Thyroid gland (tissue), 4 donors: ENCODE measurements at regions not wholly inside any gene's neighbourhood (a gene's known extent, or its start where the extent isn't known, plus 50 kb on each side); places are given as distances from the start of the nearest gene placed in this dataset.

ENCODE experiments used
- DNase-seq, 2 donors: peaks; one replicate each; pipeline ENCODE4 v3.0.0-alpha.2; 2019
- H3K27ac ChIP-seq, 3 donors: fragments of 200-600 bp; sonication (generic); 1 replicate in 2 of 3; 2 replicates in 1 of 3; pipeline ENCODE4 v1.5.1; 2016 to 2019; ENCODE audit warnings: mild to moderate bottlenecking in 1 of 3, moderate library complexity in 1 of 3
- H3K27me3 ChIP-seq: fragments of 200-600 bp; sonication (generic); one replicate; pipeline ENCODE4 v1.5.1; 2019
- H3K36me3 ChIP-seq, 2 donors: fragments of 200-600 bp; sonication (generic); one replicate each; pipeline ENCODE4 v1.5.1; 2016 to 2019
- H3K4me1 ChIP-seq, 2 donors: fragments of 200-600 bp; sonication (generic); one replicate each; pipeline ENCODE4 v1.5.1; 2017 to 2019
- H3K4me3 ChIP-seq, 3 donors: fragments of 200-600 bp; sonication (generic); replicated peaks in 1 of 3; 1 replicate in 2 of 3; 2 replicates in 1 of 3; pipeline ENCODE4 v1.5.1; 2016; ENCODE audit warnings: mild to moderate bottlenecking in 1 of 3
- H3K9me3 ChIP-seq: fragments of 200-600 bp; sonication (generic); one replicate; pipeline ENCODE4 v1.5.1; 2017
- CTCF ChIP-seq, 6 experiments: fragments of 200-600 bp in 3 of 6; fragments of 450-650 bp in 3 of 6; sonication (generic) in 3 of 6; IDR thresholded peaks; one replicate each; pipeline ENCODE4 v1.5.1; 2016 to 2019; ENCODE audit warnings: antibody characterized with exemption in 6 of 6, mild to moderate bottlenecking in 2 of 6, inconsistent platforms in 1 of 6, moderate library complexity in 1 of 6
- POLR2A ChIP-seq, 2 donors: fragments of 450-650 bp; IDR thresholded peaks; one replicate each; pipeline ENCODE4 v1.6.1; 2017; ENCODE audit warnings: antibody characterized with exemption in 2 of 2, mild to moderate bottlenecking in 2 of 2, moderate library complexity in 1 of 2
- WGBS, 2 donors: methylation state at CpG; one replicate each; pipeline ENCODE4 v1.1.5; 2017; 5-methylcytosine and 5-hydroxymethylcytosine counted together
- intact Hi-C: fragments of 100-400 bp; cut with DNase I; formaldehyde crosslinking; loops from one replicate; pipeline ENCODE4 v1.15.1; 2023

GRCh38 chr3:161766331-161766730 lies 269.7 kb downstream of the OTOL1 start:
- H3K36me3 ChIP-seq = no peaks in the 10 kb centered on the region
- 65 to 70% methylated on average over 3 of the region's 3 CpGs for WGBS, 2 donors
- TF ChIP-seq POLR2A (IDR thresholded peaks at IDR 0.05) = no peak
- TF ChIP-seq CTCF (IDR thresholded peaks at IDR 0.05) = no peak
- no peaks in the 10 kb centered on the region for H3K4me1 ChIP-seq
- H3K27ac ChIP-seq = no peak overlapping the region
- no peak for DNase-seq
- H3K9me3 ChIP-seq = no peaks in the 10 kb centered on the region
- intact Hi-C loops = no loop called here
- no peak overlapping the region for H3K4me3 ChIP-seq
- H3K27me3 ChIP-seq = no peaks in the 10 kb centered on the region

GRCh38 chr3:161770484-161771386 lies 274.1 kb downstream of the OTOL1 start:
- DNase-seq = no peak
- H3K9me3 ChIP-seq = no peaks in the 10 kb centered on the region
- TF ChIP-seq CTCF (IDR thresholded peaks at IDR 0.05) (no peak), POLR2A (IDR thresholded peaks at IDR 0.05) (no peak)
- WGBS, 2 donors = 54 to 63% methylated on average over 3 of the region's 3 CpGs
- H3K27ac ChIP-seq = no peak overlapping the region
- no peaks in the 10 kb centered on the region for H3K4me1 ChIP-seq
- intact Hi-C loops = no loop called here
- H3K4me3 ChIP-seq = no peak overlapping the region
- no peaks in the 10 kb centered on the region for H3K27me3 ChIP-seq
- H3K36me3 ChIP-seq = no peaks in the 10 kb centered on the region

GRCh38 chr3:161781381-161781780 lies 284.8 kb downstream of the OTOL1 start:
- no peaks in the 10 kb centered on the region for H3K36me3 ChIP-seq
- H3K4me1 ChIP-seq = no peaks in the 10 kb centered on the region
- no peak for DNase-seq
- H3K9me3 ChIP-seq = no peaks in the 10 kb centered on the region
- intact Hi-C loops = no loop called here
- H3K4me3 ChIP-seq = no peak overlapping the region
- no peak overlapping the region for H3K27ac ChIP-seq
- no peaks in the 10 kb centered on the region for H3K27me3 ChIP-seq
- TF ChIP-seq CTCF (IDR thresholded peaks at IDR 0.05) (no peak), POLR2A (IDR thresholded peaks at IDR 0.05) (no peak)
- 63 to 69% methylated on average over 1 of the region's 1 CpG for WGBS, 2 donors

- no peak overlapping the region for H3K27ac ChIP-seq
- TF ChIP-seq CTCF (IDR thresholded peaks at IDR 0.05) (no peak), POLR2A (IDR thresholded peaks at IDR 0.05) (no peak)
- intact Hi-C loops = no loop called here
- DNase-seq = no peak
- no peaks in the 10 kb centered on the region for H3K36me3 ChIP-seq
- no peaks in the 10 kb centered on the region for H3K9me3 ChIP-seq
- no peak overlapping the region for H3K4me3 ChIP-seq
- H3K27me3 ChIP-seq = no peaks in the 10 kb centered on the region
- no peaks in the 10 kb centered on the region for H3K4me1 ChIP-seq
- 82 to 85% methylated on average over 3 of the region's 3 CpGs for WGBS, 2 donors
Measured at GRCh38 chr3:161793194-161793930, 296.8 kb downstream of the OTOL1 start.

GRCh38 chr3:161794551-161794950 lies 297.9 kb downstream of the OTOL1 start:
- intact Hi-C loops = no loop called here

More at GRCh38 chr3:161794551-161794950, 297.9 kb downstream of the OTOL1 start:
- TF ChIP-seq CTCF (IDR thresholded peaks at IDR 0.05) (no peak), POLR2A (IDR thresholded peaks at IDR 0.05) (no peak)
- no peak overlapping the region for H3K4me3 ChIP-seq
- DNase-seq = no peak
- H3K9me3 ChIP-seq = no peaks in the 10 kb centered on the region
- H3K4me1 ChIP-seq = no peaks in the 10 kb centered on the region
- no peaks in the 10 kb centered on the region for H3K36me3 ChIP-seq
- H3K27me3 ChIP-seq = no peaks in the 10 kb centered on the region
- no peak overlapping the region for H3K27ac ChIP-seq
- 80 to 89% methylated on average over 4 of the region's 4 CpGs for WGBS, 2 donors
